ENCODE measurements at regions not wholly inside any gene's neighbourhood (a gene's known extent, or its start where the extent isn't known, plus 50 kb on each side); places are given as distances from the start of the nearest gene placed in this dataset.
"Not testable (repeated sequence)": the region's sequence is repeated elsewhere in the genome, so short reads cannot be mapped to it uniquely, and the experiment has no call there.

GRCh38 chr4:170884969-170885570 is 795.3 kb upstream of the AADAT start:
- Histone ChIP-seq H3K4me3 (ENCODE audit: low read depth, low read length) (no peak overlapping the region), H3K27me3 (ENCODE audit: control insufficient read depth, insufficient read depth, low read length) (no peaks in the 10 kb centered on the region), H3K27ac (ENCODE audit: low read depth, low read length) (no peak overlapping the region), H3K9me3 (ENCODE audit: control insufficient read depth, insufficient read depth, low read length) (peaks cover 3% of the 10 kb centered on the region; the same call in 1 of the 2 replicates)
- TF ChIP-seq CTCF (IDR thresholded peaks at IDR 0.05; ENCODE audit: low read depth, low read length) = no peak
- CTCF ChIA-PET = no interaction called here
- POLR2A ChIA-PET = no interaction called here
- DNase-seq (ENCODE audit: low read depth, low spot score) = no peak

DNA sequence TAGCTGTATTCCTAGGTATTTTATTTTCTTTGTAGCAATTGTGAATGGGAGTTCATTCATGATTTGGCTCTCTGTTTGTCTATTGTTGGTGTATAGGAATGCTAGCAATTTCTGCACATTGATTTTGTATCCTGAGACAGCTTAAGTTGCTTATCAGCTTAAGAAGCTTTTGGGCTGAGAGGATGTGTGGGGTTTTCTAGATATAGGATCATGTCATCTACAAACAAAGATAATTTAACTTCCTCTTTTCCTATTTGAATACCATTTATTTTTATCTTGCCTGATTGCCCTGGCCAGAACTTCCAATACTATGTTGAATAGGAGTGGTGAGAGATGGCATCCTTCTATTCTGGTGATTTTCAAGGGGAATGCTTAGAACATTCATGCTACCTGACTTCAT is 791.9 kb upstream of the AADAT start:
- H3K9me3 ChIP-seq (ENCODE audit: control insufficient read depth, insufficient read depth, low read length); H3K27me3 ChIP-seq (ENCODE audit: control insufficient read depth, insufficient read depth, low read length); H3K27ac ChIP-seq (ENCODE audit: low read depth, low read length); POLR2A ChIA-PET; H3K4me3 ChIP-seq (ENCODE audit: low read depth, low read length); CTCF ChIA-PET; DNase-seq (ENCODE audit: low read depth, low spot score): not testable (repeated sequence)

GRCh38 chr4:170875868-170876267 is 786.1 kb upstream of the AADAT start:
- POLR2A ChIA-PET = no interaction called here
- TF ChIP-seq CTCF (IDR thresholded peaks at IDR 0.05; ENCODE audit: low read depth, low read length) = no peak
- CTCF ChIA-PET = no interaction called here

GRCh38 chr4:170872794-170873193 is 783.0 kb upstream of the AADAT start:
- CTCF ChIA-PET = no interaction called here
- TF ChIP-seq CTCF (IDR thresholded peaks at IDR 0.05; ENCODE audit: low read depth, low read length) = no peak
- no peak for DNase-seq (ENCODE audit: low read depth, low spot score)
- H3K27ac ChIP-seq (ENCODE audit: low read depth, low read length) = no peak overlapping the region
- POLR2A ChIA-PET = no interaction called here
- no peak overlapping the region for H3K4me3 ChIP-seq (ENCODE audit: low read depth, low read length)
- no peaks in the 10 kb centered on the region for H3K27me3 ChIP-seq (ENCODE audit: control insufficient read depth, insufficient read depth, low read length)
- H3K9me3 ChIP-seq (ENCODE audit: control insufficient read depth, insufficient read depth, low read length) = peaks cover 3% of the 10 kb centered on the region; the same call in 1 of the 2 replicates

More at GRCh38 chr4:170875868-170876267, 786.1 kb upstream of the AADAT start:
- Histone ChIP-seq H3K27me3 (ENCODE audit: control insufficient read depth, insufficient read depth, low read length) (no peaks in the 10 kb centered on the region), H3K9me3 (ENCODE audit: control insufficient read depth, insufficient read depth, low read length) (peaks cover 2% of the 10 kb centered on the region; the same call in 1 of the 2 replicates), H3K27ac (ENCODE audit: low read depth, low read length) (no peak overlapping the region), H3K4me3 (ENCODE audit: low read depth, low read length) (no peak overlapping the region)
- DNase-seq (ENCODE audit: low read depth, low spot score) = no peak

DNA sequence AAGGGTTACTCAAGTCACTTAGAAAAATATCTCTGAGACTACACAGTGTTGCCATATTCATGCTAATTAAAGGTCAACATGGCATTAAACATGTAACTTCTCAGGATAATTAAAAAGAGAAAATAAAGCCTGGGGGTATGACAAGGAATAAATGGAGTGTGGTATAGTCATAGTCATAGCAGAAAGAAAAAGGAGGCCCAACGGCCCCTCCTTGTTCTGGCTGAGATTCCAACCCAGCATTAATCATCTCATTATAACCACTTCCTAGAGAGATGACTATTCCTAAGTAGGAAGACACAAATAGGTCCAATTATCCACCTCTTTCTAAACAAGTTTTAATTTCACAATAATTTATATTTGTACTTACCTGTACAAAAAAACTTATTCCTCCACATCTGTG is 778.4 kb upstream of the AADAT start:
- Histone ChIP-seq H3K27ac (ENCODE audit: low read depth, low read length) (no peak overlapping the region), H3K27me3 (ENCODE audit: control insufficient read depth, insufficient read depth, low read length) (no peaks in the 10 kb centered on the region), H3K4me3 (ENCODE audit: low read depth, low read length) (no peak overlapping the region), H3K9me3 (ENCODE audit: control insufficient read depth, insufficient read depth, low read length) (peaks cover 3% of the 10 kb centered on the region; the same call in 1 of the 2 replicates)
- POLR2A ChIA-PET = no interaction called here
- no peak for TF ChIP-seq CTCF (IDR thresholded peaks at IDR 0.05; ENCODE audit: low read depth, low read length)
- no peak for DNase-seq (ENCODE audit: low read depth, low spot score)
- CTCF ChIA-PET = no interaction called here

DNA sequence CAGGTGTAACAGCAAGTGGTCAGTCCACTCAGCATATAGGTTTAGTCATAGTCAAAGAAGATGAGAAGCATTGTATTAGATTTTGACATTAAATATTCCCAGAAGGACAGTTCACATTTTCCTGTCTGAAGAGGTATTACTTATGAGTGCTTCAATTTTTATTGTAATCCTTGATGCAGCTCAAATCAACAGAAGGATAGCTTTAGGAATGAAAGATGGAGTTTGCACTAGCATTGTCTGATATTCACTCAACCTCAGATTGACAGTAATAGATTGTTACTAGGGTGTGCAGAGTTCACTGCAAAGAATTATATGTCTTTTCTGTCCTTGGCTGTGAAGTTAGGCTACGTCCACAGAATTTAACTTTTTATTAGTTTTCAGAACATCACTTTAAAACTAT is 764.3 kb upstream of the AADAT start:
- CTCF ChIA-PET = no interaction called here

More for the DNA sequence above, 764.3 kb upstream of the AADAT start:
- Histone ChIP-seq H3K27me3 (ENCODE audit: control insufficient read depth, insufficient read depth, low read length) (no peaks in the 10 kb centered on the region), H3K9me3 (ENCODE audit: control insufficient read depth, insufficient read depth, low read length) (peaks cover 6% of the 10 kb centered on the region), H3K27ac (ENCODE audit: low read depth, low read length) (no peak overlapping the region), H3K4me3 (ENCODE audit: low read depth, low read length) (no peak overlapping the region)
- TF ChIP-seq CTCF (IDR thresholded peaks at IDR 0.05; ENCODE audit: low read depth, low read length) = no peak
- POLR2A ChIA-PET = no interaction called here
- no peak for DNase-seq (ENCODE audit: low read depth, low spot score)
